ENCODE measurements at regions not wholly inside any gene's neighbourhood (a gene's known extent, or its start where the extent isn't known, plus 50 kb on each side); places are given as distances from the start of the nearest gene placed in this dataset.

GRCh38 chr10:21463436-21463835, 62.0 kb downstream of the SKIDA1 start:
- Histone ChIP-seq H3K27ac (ENCODE audit: low read length) (no peak overlapping the region), H3K9me3 (ENCODE audit: low read length) (no peaks in the 10 kb centered on the region), H3K36me3 (ENCODE audit: insufficient read depth, low read length) (no peaks in the 10 kb centered on the region), H3K79me2 (replicated peaks; ENCODE audit: insufficient read depth, low read length) (no peaks in the 10 kb centered on the region), H3F3A (ENCODE audit: insufficient read depth, low read length, poor library complexity, severe bottlenecking) (no peaks in the 10 kb centered on the region), H3K9me2 (ENCODE audit: insufficient read depth, low read length) (no peaks in the 10 kb centered on the region), H3K4me2 (ENCODE audit: low read length) (no peak overlapping the region), H3K27me3 (ENCODE audit: insufficient read depth, low read depth, low read length) (no peaks in the 10 kb centered on the region), H3K4me3 (ENCODE audit: low read length) (no peak overlapping the region), H2AFZ (ENCODE audit: low read depth, low read length) (no peak overlapping the region), H4K20me1 (ENCODE audit: insufficient read depth) (no peaks in the 10 kb centered on the region), H3K9ac (ENCODE audit: low read length) (no peak overlapping the region)
- TF ChIP-seq TAF1 (IDR thresholded peaks at IDR 0.05; ENCODE audit: low read depth) (no peak), REST (IDR thresholded peaks at IDR 0.05; ENCODE audit: borderline replicate concordance) (no peak), EP300 (conservative IDR thresholded peaks at IDR 0.05; ENCODE audit: poor library complexity, severe bottlenecking) (no peak), CTCF (IDR thresholded peaks at IDR 0.05; ENCODE audit: poor library complexity, severe bottlenecking) (no peak)

- no peaks in the 10 kb centered on the region for H3K36me3 ChIP-seq (ENCODE audit: insufficient read depth, low read length)
- H3K79me2 ChIP-seq (replicated peaks; ENCODE audit: insufficient read depth, low read length): no peaks in the 10 kb centered on the region
- H3K27ac ChIP-seq (ENCODE audit: low read length): no peak overlapping the region
- H2AFZ ChIP-seq (ENCODE audit: low read depth, low read length): no peak overlapping the region
- no peak overlapping the region for H3K4me2 ChIP-seq (ENCODE audit: low read length)
- H3K9me2 ChIP-seq (ENCODE audit: insufficient read depth, low read length): no peaks in the 10 kb centered on the region
- no peaks in the 10 kb centered on the region for H4K20me1 ChIP-seq (ENCODE audit: insufficient read depth)
- H3K9me3 ChIP-seq (ENCODE audit: low read length): no peaks in the 10 kb centered on the region
- no peak overlapping the region for H3K9ac ChIP-seq (ENCODE audit: low read length)
- no peak overlapping the region for H3K4me3 ChIP-seq (ENCODE audit: low read length)
- no peaks in the 10 kb centered on the region for H3K27me3 ChIP-seq (ENCODE audit: insufficient read depth, low read depth, low read length)
- H3F3A ChIP-seq (ENCODE audit: insufficient read depth, low read length, poor library complexity, severe bottlenecking): no peaks in the 10 kb centered on the region
- TF ChIP-seq CTCF (IDR thresholded peaks at IDR 0.05; ENCODE audit: poor library complexity, severe bottlenecking) (no peak), MXI1 (conservative IDR thresholded peaks at IDR 0.05; ENCODE audit: poor library complexity, severe bottlenecking) (no peak), TAF1 (IDR thresholded peaks at IDR 0.05; ENCODE audit: low read depth) (no peak), REST (IDR thresholded peaks at IDR 0.05; ENCODE audit: borderline replicate concordance) (no peak), EP300 (conservative IDR thresholded peaks at IDR 0.05; ENCODE audit: poor library complexity, severe bottlenecking) (no peak), RAD21 (conservative IDR thresholded peaks at IDR 0.05) (no peak), SMC3 (conservative IDR thresholded peaks at IDR 0.05; ENCODE audit: poor library complexity) (no peak), POLR2AphosphoS5 (IDR thresholded peaks at IDR 0.05) (no peak), EZH2 (IDR thresholded peaks at IDR 0.05; ENCODE audit: borderline replicate concordance, insufficient read depth, low read length, poor library complexity, severe bottlenecking) (no peak)
These were observed 67.2 kb downstream of the SKIDA1 start for GRCh38 chr10:21458126-21458871.
